Coronary artery (tissue), 2 donors: ENCODE measurements at regions not wholly inside any gene's neighbourhood (a gene's known extent, or its start where the extent isn't known, plus 50 kb on each side); places are given as distances from the start of the nearest gene placed in this dataset.
"Not testable (repeated sequence)": the region's sequence is repeated elsewhere in the genome, so short reads cannot be mapped to it uniquely, and the experiment has no call there.

Experiments
- DNase-seq: peaks from one replicate; pipeline ENCODE4 v3.0.0-alpha.2; 2017; ENCODE audit warnings: low spot score
- H3K27ac ChIP-seq, 2 donors: fragments of 200-600 bp; sonication (generic); one replicate each; pipeline ENCODE4 v1.5.1; 2016 to 2019
- H3K4me3 ChIP-seq: fragments of 200-600 bp; sonication (generic); 2 replicates; pipeline ENCODE4 v1.5.1; 2016; ENCODE audit warnings: mild to moderate bottlenecking, moderate library complexity
- CTCF ChIP-seq: fragments of 200-600 bp; sonication (generic); IDR thresholded peaks from one replicate; pipeline ENCODE4 v1.5.1; 2019; ENCODE audit warnings: antibody characterized with exemption

GRCh38 chr4:15198070-15198727, 195.9 kb downstream of the CPEB2 start:
- H3K27ac ChIP-seq, result no peak overlapping the region
- DNase-seq, result no peak
- H3K4me3 ChIP-seq, result no peak overlapping the region
- TF ChIP-seq CTCF, result no peak

GRCh38 chr4:15201782-15202181, 199.5 kb downstream of the CPEB2 start:
- Histone ChIP-seq H3K4me3 (no peak overlapping the region), H3K27ac (no peak overlapping the region)
- DNase-seq, result no peak
- TF ChIP-seq CTCF, result no peak

GRCh38 chr4:15202481-15202880, 200.2 kb downstream of the CPEB2 start:
- no peak for TF ChIP-seq CTCF
- no peak overlapping the region for H3K4me3 ChIP-seq
- DNase-seq, result no peak

GRCh38 chr4:15206526-15206925, 204.2 kb downstream of the CPEB2 start:
- DNase-seq, H3K27ac ChIP-seq, H3K4me3 ChIP-seq: not testable (repeated sequence)

More at GRCh38 chr4:15202481-15202880, 200.2 kb downstream of the CPEB2 start:
- H3K27ac ChIP-seq, result no peak overlapping the region

GRCh38 chr4:15213302-15213970, 211.2 kb downstream of the CPEB2 start:
- TF ChIP-seq CTCF, result no peak
- Histone ChIP-seq H3K27ac (no peak overlapping the region), H3K4me3 (no peak overlapping the region)
- no peak for DNase-seq

- no peak for DNase-seq
- TF ChIP-seq CTCF, result no peak
- Histone ChIP-seq H3K4me3 (no peak overlapping the region), H3K27ac (no peak overlapping the region)
These were observed 212.7 kb upstream of the C1QTNF7 start for GRCh38 chr4:15215109-15215508.

GRCh38 chr4:15226203-15226602, 201.6 kb upstream of the C1QTNF7 start:
- no peak overlapping the region for H3K4me3 ChIP-seq
- TF ChIP-seq CTCF, result no peak
- no peak overlapping the region for H3K27ac ChIP-seq
- no peak for DNase-seq
